SK-N-SH treated with all-trans-retinoic acid at 6 μM for 48 hours (cell line): ENCODE measurements at regions not wholly inside any gene's neighbourhood (a gene's known extent, or its start where the extent isn't known, plus 50 kb on each side); places are given as distances from the start of the nearest gene placed in this dataset.

ENCODE experiments used
- ARNTL ChIP-seq: fragments of 450-650 bp; formaldehyde crosslinking; IDR thresholded peaks from 2 replicates; pipeline ENCODE4 v1.5.0; 2020; ENCODE audit warnings: low read depth, mild to moderate bottlenecking, moderate library complexity, borderline replicate concordance
- BACH2 ChIP-seq: fragments of 250-450 bp; sonication (Bioruptor Pico); IDR thresholded peaks from 2 replicates; pipeline ENCODE4 v1.9.0; 2021; ENCODE audit warnings: mild to moderate bottlenecking, borderline replicate concordance
- SNAI2 ChIP-seq: fragments of 250-450 bp; sonication (Bioruptor Pico); IDR thresholded peaks from 2 replicates; pipeline ENCODE4 v1.5.0; 2020; ENCODE audit warnings: mild to moderate bottlenecking, moderate library complexity
- ZFP3 ChIP-seq: fragments of 250-450 bp; sonication (Bioruptor Pico); IDR thresholded peaks from 2 replicates; pipeline ENCODE4 v1.5.0; 2020; ENCODE audit warnings: mild to moderate bottlenecking, moderate library complexity
- ZFP30 ChIP-seq: fragments of 450-650 bp; formaldehyde crosslinking; IDR thresholded peaks from 2 replicates; pipeline ENCODE4 v1.5.0; 2022; ENCODE audit warnings: mild to moderate bottlenecking, moderate library complexity
- ZNF8 ChIP-seq: fragments of 450-650 bp; formaldehyde crosslinking; IDR thresholded peaks from 2 replicates; pipeline ENCODE4 v1.5.0; 2020; ENCODE audit warnings: mild to moderate bottlenecking, moderate library complexity
- TF ChIP-seq, protein P1 (sequence below): fragments of 250-450 bp; sonication (Bioruptor Pico); IDR thresholded peaks from 2 replicates; pipeline ENCODE4 v1.5.0; 2020; ENCODE audit warnings: mild to moderate bottlenecking, moderate library complexity

DNA sequence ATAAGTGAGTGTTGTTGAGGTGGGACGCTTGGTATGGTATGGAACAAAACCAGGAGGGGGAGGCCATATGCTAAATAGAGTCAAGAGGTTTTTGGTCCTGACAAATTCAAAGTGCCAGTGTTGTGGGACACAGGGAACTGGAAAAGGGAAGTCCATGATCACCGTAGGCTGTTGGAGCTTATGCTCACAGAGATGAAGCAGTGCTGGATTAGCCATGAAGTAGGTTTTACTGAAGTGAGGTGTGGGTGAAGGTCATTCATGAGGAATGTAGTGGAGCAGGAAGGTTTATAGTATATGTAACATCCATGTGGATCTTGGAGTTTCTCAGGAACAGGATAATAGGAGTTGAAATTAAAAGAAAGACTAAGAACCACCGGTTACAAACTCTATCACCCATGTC is 256.1 kb upstream of the PITX2 start:
- TF ChIP-seq, protein P1, sequence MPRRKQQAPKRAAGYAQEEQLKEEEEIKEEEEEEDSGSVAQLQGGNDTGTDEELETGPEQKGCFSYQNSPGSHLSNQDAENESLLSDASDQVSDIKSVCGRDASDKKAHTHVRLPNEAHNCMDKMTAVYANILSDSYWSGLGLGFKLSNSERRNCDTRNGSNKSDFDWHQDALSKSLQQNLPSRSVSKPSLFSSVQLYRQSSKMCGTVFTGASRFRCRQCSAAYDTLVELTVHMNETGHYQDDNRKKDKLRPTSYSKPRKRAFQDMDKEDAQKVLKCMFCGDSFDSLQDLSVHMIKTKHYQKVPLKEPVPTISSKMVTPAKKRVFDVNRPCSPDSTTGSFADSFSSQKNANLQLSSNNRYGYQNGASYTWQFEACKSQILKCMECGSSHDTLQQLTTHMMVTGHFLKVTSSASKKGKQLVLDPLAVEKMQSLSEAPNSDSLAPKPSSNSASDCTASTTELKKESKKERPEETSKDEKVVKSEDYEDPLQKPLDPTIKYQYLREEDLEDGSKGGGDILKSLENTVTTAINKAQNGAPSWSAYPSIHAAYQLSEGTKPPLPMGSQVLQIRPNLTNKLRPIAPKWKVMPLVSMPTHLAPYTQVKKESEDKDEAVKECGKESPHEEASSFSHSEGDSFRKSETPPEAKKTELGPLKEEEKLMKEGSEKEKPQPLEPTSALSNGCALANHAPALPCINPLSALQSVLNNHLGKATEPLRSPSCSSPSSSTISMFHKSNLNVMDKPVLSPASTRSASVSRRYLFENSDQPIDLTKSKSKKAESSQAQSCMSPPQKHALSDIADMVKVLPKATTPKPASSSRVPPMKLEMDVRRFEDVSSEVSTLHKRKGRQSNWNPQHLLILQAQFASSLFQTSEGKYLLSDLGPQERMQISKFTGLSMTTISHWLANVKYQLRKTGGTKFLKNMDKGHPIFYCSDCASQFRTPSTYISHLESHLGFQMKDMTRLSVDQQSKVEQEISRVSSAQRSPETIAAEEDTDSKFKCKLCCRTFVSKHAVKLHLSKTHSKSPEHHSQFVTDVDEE: no peak
- TF ChIP-seq SNAI2 (CRISPR knock-in tag): no peak
- no peak for TF ChIP-seq ARNTL
- no peak for TF ChIP-seq ZNF8
- no peak for TF ChIP-seq ZFP3 (CRISPR knock-in tag)
- TF ChIP-seq BACH2 (CRISPR knock-in tag): no peak
- TF ChIP-seq ZFP30 (CRISPR knock-in tag): no peak
